NCI-H187 treated with DMSO at 0.1 percent for 48 hours (cell line): ENCODE measurements at regions not wholly inside any gene's neighbourhood (a gene's known extent, or its start where the extent isn't known, plus 50 kb on each side); places are given as distances from the start of the nearest gene placed in this dataset.
"Not testable (repeated sequence)": the region's sequence is repeated elsewhere in the genome, so short reads cannot be mapped to it uniquely, and the experiment has no call there.

Source experiments
- DNase-seq: peaks from one replicate; lab custom pipeline; 2025; lab: John Stamatoyannopoulos, UW

DNA sequence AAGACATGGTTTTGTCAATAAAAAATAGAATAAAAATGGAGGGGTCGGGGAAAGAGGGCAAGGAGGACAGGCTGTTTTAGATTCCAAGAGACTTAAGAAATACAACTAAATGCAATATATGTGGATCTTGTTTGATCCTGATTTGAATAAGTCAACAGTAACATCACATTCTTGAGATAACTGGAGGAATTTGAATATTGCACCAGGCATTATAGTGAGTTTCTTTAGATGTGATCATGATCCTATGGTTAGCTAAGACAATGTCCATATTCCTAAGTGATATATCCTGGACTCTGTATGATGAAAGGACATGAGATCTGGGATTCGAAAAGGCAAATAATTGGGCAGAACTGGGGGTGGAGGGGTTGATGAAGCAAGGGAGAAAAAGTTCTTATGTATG, 311.8 kb downstream of the PLPP3 start:
- no peak for DNase-seq

DNA sequence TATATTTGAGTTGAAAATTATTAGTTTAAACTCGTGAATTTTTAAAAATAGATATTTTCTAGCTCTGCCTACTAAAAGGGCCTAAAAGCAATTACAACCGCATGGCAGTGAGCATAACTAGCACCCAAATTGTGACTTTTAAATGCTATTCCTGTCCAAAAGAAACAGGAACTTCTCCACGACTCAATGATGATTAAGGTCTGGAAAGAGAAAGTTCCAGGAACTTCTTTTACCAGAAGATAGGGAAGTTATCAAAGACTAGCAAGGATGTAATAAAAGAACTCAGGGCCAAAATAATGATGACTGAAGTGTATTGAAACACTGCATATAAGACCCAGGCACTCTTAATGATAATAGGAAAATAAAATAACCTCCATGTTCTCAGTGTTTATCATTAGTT, 313.0 kb downstream of the PLPP3 start:
- DNase-seq, result no peak

DNA sequence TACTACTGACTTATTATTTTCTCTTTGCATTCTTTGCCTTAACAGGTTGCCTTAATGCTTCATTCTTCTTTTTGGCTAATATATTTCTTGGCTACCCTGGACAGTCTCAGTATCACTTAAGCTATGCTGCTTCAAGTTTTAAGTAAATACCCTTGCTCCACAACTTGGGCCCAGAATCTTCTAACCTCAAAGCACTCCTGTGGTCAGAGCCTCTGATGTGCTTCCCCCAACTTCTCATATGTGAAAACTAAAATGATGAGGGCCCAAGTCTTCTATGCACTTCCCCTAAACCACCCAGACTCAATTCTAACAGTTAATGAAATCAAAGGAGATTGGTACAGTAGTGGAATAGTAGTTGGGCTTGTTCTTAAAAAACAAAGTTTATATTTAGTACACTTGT, 314.1 kb downstream of the PLPP3 start:
- no peak for DNase-seq

DNA sequence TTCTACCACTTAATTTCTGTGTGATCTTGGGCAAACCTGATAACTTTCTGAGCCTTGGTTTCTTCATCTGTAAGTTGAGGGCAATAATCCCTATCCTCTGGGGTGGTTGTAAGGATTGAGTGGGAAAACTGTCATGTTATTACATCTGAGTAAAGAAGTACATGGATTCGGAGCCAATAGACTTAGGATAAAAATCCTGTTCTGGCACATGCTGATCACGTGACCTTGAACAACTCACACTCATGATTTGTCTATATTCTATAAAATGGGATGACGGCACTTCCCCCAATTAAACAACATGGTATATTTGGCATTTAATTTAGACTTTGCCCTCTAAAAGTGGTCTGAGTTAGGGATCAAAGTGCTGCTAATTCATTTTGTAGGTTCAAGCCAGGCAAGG, 315.5 kb downstream of the PLPP3 start:
- DNase-seq, result no peak

DNA sequence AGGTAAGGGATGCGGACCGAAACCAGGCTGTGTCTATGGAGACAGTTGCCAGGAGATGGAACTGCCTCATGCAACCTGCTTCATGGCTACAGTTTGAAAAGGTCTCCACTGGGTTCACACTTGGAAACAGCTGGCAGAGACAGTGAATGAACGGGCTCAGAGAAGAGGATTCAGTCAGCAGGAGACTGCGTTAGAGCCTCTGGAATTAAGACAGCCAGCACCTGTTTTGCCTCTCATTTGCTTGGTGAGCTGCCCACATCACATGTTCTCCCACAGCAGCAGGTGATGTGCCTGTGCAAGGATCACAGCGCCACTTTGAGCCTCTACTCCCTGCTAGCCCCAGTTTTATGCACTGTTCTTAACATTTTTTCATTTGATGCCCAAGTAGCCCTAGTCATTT, 321.0 kb downstream of the PLPP3 start:
- peak; percentile 16 for DNase-seq

DNA sequence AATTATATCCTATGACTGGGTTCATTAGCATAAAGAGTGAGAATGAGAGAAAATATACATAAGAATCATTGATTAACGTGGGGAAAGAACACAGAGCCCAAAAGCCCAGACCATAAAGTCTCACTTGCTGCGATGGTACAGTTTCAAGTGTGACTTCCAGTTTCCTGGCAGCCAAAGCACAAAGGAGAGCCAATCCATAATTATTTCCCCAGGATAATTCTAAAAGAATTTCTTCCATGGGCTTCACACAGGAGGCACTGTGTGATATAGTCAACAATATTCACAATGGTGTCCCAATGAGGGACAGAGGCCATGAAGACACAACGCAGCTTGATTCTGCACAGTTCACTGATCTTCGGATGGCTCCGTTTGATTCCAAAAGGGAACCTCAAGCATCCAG, 321.6 kb downstream of the PLPP3 start:
- no peak for DNase-seq

DNA sequence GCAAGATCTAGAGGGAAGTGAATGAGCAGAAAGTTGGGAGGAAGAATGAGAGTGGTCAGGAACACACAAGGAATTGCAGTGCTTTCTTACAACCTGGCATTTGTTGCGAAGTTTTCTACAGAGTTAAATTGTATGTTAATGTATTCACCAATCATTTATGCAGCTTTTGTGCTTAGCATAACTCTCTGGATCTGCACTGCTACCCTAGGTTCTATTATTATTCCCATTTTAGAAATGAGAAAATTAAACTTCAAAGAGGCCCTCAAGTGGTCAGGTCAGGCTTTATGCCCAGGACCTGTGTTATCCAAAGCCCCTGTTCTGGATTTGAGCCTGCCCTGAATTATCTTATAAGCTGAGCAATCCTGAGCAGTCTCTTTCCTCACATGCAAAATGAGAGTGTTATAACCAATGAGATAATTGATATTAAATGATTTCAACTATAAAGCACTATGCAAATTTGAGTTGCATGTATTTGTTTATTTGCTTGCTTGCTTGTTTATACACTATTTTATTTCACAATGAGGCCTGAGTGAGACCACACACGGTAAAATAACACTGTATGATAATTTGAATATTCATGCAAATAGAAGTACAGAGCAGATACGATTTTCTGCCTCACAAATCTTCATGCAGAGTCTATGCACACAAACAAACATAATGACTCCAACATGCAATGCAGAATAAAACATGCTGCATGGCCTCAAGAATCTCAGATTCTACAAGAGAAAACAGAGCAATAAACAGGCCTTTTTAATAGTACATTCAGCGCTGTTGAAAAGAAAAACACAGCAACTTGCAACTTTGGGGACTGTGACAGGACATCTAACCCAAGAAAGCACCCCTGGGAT, 323.0 kb downstream of the PLPP3 start:
- no peak for DNase-seq

DNA sequence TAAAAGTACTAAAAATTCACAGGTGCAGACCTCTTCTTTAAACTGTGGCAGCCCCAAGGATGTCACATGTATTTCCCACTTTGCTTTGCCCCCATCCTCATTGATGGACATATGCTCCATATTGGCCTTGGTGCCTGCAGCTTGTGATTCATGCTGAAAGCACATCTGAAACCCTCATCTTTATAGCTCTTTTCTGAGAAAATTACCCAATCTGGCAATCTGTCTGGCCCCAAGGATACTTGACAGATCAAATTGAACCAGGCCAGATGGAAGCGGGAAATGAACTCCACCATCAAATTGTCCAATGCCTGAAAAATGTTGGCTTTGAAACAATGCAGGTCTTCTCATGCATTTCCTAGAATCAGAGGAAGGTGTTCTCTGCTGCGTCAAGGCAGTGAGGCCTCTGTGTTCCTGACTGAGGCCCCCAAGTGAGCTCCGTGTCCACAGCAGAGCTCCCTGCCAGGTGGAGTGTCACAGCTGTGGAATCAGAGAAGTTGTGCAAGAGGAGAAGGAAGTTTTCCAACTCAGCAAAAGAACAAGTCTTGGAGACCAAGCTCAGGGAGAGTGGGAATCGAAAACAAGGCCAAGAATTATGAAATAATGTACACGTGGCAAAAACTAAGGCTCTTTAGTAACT, 323.7 kb downstream of the PLPP3 start:
- DNase-seq, result no peak

DNA sequence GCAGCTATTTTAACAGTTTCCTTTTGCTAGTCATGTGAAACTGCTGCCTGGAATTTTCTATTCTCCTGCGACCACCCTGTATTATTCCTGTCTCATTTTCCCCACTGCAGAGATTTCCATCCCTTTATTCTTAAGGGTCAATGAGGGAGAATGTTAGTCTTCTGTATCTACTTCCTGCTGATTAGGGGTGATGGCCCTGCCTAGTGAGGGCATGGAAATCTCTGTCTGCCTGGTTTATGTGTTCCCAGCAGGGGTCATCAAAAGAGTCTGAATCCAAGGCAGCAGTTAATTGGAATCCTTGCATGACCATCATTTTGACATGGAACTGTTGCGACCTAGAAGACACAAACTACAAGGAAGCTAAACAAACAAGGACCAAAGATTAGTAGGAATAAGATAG, 325.2 kb downstream of the PLPP3 start:
- no peak for DNase-seq

DNA sequence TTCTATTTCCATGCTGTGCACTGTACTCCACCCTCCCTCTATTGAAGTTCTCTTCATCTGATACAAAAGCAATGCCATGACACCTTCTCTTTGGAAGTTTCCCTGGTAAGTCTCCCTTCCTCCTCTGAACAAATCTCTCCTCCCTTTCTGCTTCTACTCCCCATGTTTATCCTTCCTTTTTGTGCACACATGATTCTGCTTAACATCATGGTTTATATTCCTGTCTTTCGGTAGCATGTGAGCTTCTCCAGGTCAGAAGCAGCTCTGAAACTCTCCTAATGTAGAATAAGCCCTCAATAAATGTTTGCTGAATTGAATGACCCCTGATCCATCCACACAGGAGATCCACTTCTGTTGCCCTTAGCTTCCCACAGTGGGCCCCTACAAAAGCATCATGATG, 328.6 kb downstream of the PLPP3 start:
- DNase-seq, result no peak

DNA sequence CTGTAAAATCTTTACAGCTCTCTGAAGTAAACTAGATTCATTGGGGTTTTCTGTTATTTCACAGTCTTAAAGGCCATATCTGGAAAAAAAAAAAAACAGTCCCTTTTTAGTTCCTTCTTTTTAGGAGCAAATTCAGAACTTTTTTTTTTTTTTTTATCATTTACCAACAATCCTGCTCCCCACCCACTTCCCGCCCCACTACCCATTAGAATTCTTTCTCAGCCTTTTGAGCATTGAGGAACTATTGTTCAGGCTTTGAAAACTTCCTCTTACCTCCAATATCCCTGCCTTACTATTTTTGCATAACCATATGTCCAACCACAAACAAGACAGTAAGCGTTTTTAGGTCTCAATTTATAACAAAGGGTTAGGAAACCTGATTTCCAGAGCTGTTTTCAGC, 330.1 kb downstream of the PLPP3 start:
- DNase-seq, result no peak

DNA sequence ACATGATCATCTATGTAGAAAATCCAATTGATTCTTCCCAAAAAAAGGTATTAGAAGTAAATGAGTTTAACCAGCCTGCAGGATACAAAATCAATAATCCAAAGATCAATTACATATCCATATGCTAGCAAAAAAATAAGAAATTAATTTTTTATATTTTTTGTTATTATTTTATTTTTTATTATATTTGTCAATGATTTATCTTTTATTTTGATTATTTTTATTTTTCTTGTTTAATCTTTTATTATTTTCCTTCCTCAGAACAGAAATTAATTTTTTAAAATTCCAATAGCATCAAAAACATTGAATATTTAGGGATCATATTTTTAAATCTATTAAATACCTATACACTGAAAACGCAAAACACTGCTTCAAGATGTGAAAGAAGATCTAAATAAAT, 331.2 kb downstream of the PLPP3 start:
- no peak for DNase-seq

DNA sequence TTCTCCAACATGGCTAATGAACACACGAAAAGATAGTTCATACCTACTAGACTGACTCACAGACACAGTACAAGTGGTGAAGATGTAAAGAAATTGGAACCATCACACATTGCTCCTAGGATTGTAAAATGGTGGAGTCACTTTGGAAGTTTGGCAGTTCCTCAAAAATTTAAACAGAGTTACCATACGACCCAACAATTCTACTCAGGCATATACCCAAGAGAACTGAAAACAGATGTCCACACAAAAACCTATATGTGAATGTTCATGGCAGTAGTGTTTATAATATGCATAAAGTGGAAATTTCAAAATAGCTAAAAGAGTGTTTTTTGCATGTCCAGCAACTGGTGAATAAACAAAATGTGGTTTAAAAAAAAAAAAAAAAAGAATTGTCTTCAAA, 332.6 kb downstream of the PLPP3 start:
- not testable (repeated sequence) for DNase-seq

DNA sequence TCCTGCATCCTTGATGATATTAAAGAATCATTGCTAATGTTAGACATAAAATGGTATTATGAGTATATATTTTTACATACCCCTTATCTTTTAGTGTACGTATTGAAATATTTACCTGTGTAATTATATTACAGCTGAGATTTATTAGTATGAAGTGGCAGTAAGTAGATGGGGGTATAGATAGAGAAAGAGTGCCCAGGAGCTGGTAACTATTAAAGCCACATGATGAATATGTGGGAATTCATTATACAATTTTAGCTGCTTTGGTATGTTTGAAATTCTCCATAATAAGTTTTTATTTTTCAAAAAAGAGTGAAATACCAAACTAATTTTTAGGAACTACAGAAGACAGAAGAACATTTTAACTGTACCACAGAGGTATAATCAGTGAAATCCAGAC, 339.0 kb downstream of the PLPP3 start:
- no peak for DNase-seq

DNA sequence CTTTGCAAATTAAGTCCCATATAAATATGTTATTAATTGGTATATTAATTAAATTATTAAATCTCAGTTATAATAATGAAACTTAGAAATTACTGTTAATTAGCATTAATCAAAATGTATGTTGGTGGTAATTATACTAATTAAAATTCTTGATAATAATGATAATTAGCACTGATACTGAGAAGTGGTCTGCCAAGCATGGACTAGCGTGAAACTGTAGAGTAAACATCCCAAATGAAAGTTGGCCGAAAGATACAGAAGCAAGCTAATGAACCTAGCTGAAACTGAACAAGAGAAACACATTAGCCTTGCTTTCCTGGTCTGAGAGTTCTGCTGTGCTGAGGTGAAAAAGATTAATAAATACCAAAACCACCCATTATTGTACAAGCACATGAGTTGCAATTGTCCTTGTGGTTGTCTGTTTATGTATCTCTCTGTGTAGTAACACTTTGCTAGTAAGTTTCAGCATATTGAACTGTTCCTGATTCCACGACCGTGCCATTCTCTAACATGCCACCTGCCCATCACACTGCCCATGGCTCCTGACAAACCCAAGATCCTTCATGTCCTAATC, 341.8 kb downstream of the PLPP3 start:
- DNase-seq, result no peak

DNA sequence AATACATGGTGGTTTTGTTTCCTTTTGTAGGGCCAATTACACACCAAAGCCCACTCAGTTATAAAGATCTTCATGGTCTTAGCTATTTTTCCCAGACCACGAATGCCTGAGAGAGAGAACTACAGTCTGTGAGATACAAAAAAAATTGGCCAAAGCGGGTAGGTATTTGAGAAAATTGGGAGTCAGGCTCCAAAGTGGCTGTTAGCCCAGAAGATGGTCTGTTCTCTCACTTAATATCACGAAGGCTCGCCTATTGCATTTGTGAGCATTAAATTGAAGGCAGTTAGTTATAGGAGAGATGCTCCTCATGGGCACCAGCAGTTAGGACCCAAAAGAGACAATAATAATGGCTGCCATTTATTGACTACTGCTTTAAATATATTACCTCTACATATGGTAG, 342.7 kb downstream of the PLPP3 start:
- DNase-seq, result no peak

DNA sequence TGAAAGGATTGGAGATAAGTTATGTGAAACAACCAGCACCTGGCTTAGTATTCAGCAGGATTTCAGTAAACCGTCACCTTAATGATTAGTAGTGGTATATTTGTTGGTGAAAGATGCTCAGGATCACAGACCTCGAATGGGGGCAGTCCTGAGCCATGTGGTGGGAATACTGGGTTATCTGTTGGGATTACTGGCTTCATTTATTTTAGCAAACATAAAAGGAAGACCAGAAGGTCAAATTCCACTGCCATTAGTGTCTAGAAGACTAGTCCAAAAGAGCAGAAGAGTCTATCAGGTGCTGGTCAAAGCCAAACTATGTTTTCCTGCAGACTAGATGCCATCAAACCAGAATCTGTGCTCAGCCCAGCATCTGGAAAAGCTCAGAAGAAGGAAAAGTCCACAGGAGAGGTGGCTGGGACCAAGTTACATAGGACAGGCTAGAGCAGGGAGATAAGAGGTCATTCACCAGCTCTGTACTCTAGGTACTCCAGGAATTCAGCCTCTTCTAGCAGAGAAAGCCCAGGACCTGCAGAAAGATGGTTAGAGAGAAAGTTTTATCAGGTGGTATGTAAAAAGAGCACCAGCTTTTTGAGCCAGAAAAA, 343.4 kb downstream of the PLPP3 start:
- DNase-seq, result no peak

DNA sequence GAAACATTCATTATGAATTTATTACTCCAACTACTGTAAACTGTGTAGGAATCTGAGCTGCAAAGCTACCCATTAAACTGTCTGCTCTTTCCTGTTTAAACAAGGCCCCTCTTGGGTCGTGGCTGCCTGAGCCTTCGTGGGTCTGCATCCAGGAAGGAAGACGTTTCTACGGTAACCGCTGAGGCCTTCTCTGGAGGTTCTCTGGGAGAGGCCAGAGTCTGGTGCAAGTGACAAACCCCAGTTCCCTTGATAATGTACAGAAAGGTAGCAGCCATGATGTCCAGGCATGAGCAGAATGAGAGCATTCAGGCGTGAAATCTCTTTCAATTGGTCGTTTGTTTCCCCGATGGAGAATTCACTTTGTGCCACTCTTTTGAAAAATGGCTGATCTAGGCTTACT, 350.2 kb downstream of the PLPP3 start:
- no peak for DNase-seq

DNA sequence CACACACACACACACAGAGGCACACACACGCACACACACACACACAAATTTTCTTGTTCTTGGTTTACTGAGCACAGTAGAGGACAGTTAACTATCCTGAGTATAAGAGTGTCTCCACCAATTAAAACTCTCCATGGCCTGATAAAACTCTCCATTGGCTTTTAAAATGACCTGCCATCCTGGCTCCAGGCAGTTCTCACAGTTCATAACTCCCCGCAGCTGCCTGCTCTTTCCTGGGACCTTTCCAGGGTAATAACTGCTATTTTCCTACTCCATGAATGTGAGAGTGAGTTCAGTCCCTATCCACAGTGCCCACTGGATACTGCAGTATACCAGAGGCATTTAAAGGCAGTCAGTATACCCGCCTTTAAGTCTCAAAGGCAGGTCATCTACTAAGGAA, 351.5 kb downstream of the PLPP3 start:
- DNase-seq, result no peak

DNA sequence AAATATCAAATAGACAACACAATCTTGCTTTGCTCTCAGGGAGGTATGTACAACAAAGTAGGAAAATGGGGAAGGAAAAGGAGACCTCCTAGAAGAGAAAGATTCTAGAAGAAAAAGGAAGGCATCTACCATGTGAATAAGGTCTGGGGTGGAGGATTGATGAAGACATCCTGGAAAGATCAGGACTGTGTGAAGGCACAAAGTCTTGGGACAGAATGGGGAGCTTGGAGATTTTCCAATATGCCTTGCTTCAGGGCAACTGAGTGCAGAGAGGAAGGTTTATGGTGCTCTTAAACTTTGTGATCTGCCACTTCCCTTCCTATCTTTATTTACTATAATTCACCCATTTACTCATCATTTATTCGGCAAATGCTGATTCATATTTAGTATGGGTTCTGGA, 352.0 kb downstream of the PLPP3 start:
- DNase-seq, result no peak

DNA sequence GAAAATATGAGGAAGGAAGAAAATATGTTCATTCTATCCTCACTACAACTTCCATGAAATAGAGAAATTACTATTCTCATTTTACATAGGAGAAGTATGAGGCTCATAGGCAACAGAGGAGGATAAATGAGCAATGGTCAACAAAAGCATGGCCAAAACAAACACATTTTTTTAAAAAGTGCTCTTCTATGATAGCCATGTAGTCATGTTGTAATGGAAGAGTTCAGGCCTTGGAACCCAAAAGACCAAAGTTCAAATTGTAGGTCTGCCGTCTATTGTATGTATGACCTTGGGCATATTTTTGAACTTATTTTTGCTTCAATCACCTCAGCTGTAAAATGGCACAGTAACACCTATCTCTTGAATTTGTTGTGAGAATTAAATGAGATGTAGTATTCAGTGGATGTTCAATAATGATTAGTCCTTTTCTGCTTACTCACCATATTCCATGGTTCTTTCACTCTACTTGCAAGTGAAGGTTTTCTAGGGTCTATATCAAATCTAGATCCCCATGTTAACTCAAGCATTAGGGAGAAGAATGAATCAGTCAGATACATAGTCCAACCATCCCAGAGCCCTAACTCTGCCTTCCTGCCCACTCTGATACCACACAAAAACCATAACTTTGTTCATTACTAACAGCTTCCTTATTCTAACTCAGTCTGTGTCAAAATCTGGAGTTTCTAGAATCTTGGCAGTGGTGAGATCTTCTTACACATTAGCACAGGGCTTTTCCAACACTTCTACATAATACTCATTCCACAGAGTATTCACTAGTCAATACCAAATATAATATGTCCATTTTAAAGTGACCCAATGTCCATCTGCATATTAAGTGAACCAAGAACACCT, 353.2 kb downstream of the PLPP3 start:
- no peak for DNase-seq

DNA sequence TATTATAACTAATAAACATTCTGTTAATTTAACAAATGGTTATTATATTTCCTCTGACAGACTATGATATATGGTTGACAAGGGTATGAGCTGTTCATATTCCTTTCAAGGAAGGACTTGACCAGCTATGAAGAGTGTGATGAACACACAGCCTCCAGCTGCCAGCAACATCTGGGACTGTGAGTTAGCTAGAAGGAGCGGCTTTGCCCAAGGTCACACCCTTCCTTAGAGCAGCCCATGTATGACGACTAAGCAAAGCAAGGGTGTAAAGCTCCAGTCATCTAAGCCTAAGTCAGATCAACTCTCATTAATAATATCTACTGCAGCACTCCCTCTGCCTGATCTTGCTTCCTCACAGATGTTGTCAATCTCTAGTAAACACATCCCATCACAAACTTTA, 355.4 kb downstream of the PLPP3 start:
- no peak for DNase-seq
